GM10266 (cell line): ENCODE measurements at regions not wholly inside any gene's neighbourhood (a gene's known extent, or its start where the extent isn't known, plus 50 kb on each side); places are given as distances from the start of the nearest gene placed in this dataset.

Experiments
- DNase-seq: peaks from one replicate; pipeline ENCODE4 v3.0.0; 2012; ENCODE audit errors: extremely low spot score
- CTCF ChIP-seq: IDR thresholded peaks from 2 replicates; pipeline ENCODE4 v1.5.1; 2012; ENCODE audit warnings: mild to moderate bottlenecking, low read depth; ENCODE audit not compliant: control insufficient read depth, insufficient read depth; ENCODE audit errors: missing control alignments

- TF ChIP-seq CTCF, result no peak
- DNase-seq, result no peak
Observed at GRCh38 chr14:54116198-54116885, 159.7 kb upstream of the BMP4 start.

GRCh38 chr14:54116972-54117371, 160.3 kb upstream of the BMP4 start:
- no peak for TF ChIP-seq CTCF
- no peak for DNase-seq

GRCh38 chr14:54117396-54117795, 160.8 kb upstream of the BMP4 start:
- no peak for TF ChIP-seq CTCF
- no peak for DNase-seq

GRCh38 chr14:54117924-54118323, 161.3 kb upstream of the BMP4 start:
- no peak for DNase-seq
- TF ChIP-seq CTCF, result no peak

GRCh38 chr14:54120260-54120659, 163.6 kb upstream of the BMP4 start:
- no peak for TF ChIP-seq CTCF
- no peak for DNase-seq

- DNase-seq, result no peak
- TF ChIP-seq CTCF, result no peak
Observed at GRCh38 chr14:54121466-54122027, 164.9 kb upstream of the BMP4 start.

GRCh38 chr14:54123841-54124240, 167.2 kb upstream of the BMP4 start:
- no peak for TF ChIP-seq CTCF
- no peak for DNase-seq
